ENCODE measurements at regions not wholly inside any gene's neighbourhood (a gene's known extent, or its start where the extent isn't known, plus 50 kb on each side); places are given as distances from the start of the nearest gene placed in this dataset.

DNA sequence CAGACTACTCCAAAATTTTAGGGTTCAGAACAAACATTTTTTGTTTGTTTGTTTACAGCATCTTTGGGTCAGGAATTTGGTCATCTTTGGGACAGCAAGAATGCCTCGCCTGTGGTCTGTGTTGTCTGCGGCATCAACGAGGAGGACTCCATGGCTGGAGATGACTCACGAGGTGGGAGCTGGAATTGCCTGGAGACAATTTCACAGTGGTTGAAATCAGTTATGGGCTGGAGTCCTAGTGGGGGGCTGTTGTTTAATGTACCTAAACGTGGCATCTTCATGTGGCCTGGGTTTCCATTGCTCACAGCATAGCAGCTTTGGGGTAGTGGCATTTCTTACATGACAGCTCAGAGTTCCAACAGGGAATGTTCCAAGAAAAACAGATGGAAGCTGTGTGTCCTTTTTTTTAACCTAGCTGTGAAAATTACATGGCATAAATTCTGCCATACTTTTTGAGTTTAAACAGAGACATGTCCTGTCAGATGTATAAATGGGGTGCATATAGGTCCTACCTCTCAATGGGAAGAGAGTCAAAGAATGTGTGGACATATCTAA lies 507.3 kb upstream of the CBLB start:
- no peak for DNase-seq (ENCODE audit: low read depth in 2 of 3, low spot score in 2 of 3)

DNA sequence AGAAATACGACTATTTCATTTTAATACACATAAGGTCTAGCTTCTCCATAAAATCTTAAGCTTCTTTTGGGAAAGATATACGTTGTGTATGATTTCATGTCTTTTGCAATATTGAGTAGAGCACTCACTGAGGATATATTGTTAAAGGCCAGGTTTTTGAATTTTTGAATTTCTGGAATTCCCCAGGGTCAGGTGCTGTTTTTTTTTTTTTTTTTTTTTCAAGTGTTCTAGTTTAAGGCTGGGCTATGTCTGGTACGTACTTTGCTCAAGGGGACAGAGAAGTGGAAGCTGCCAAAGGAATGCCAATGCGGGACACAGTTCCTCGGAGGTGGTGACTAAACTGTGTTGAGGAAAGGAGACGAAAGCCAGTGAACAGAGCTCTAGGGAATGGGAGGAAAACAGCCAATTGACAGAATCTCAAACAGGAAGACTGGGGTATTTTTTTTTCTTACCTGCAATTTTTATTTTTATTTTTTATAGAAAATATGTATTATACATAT lies 510.5 kb upstream of the CBLB start:
- no peak for DNase-seq (ENCODE audit: low read depth in 2 of 3, low spot score in 2 of 3)

DNA sequence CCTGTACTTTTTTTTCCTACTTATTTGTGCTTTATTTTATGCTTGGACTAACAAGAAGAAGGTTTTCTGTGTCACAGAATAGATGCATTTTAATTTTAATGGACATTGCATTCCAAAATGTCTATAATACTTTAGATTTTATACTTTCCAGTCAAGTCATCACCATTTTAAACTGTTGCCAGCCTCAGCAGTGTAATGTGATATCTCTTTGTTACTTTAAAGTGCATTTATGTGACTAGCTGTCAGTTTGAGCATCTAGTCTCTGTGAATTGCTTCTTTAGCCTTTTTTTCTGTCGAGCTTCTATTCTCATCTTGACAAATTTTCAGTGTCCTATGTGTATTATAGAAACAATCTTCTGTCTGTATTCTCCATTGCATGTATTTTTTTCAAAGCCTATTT lies 511.4 kb upstream of the CBLB start:
- DNase-seq (ENCODE audit: low read depth in 2 of 3, low spot score in 2 of 3), result no peak

- DNase-seq (ENCODE audit: low read depth in 2 of 3, low spot score in 2 of 3), result no peak
Measured at GRCh38 chr3:106381286-106381938, 512.6 kb upstream of the CBLB start.

- no peak for DNase-seq (ENCODE audit: low read depth in 2 of 3, low spot score in 2 of 3)
Measured at GRCh38 chr3:106381939-106382335, 513.1 kb upstream of the CBLB start.

DNA sequence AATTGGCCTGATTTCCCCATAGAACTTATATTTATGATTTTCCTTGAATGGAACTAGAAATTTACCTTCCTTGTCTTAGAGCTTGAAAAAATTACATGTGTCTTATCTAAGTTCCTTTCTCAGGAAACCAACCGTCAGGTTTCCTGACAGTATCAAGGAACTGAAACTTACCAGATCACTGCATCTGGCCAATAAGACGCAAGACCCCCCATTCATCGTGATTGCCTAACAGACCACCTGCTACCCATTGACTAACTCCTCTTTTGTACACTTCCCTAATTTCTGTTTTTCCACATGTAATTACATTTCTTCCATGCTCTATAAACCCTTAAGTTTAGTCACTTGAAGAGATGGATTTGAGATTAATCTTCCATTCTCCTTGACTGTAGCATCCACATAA lies 517.2 kb upstream of the CBLB start:
- DNase-seq (ENCODE audit: low read depth in 2 of 3, low spot score in 2 of 3), result no peak

GRCh38 chr3:106392915-106393314 lies 524.1 kb upstream of the CBLB start:
- DNase-seq (ENCODE audit: low read depth in 2 of 3, low spot score in 2 of 3), result no peak

GRCh38 chr3:106397006-106397405 lies 528.2 kb upstream of the CBLB start:
- no peak for DNase-seq (ENCODE audit: low read depth in 2 of 3, low spot score in 2 of 3)

DNA sequence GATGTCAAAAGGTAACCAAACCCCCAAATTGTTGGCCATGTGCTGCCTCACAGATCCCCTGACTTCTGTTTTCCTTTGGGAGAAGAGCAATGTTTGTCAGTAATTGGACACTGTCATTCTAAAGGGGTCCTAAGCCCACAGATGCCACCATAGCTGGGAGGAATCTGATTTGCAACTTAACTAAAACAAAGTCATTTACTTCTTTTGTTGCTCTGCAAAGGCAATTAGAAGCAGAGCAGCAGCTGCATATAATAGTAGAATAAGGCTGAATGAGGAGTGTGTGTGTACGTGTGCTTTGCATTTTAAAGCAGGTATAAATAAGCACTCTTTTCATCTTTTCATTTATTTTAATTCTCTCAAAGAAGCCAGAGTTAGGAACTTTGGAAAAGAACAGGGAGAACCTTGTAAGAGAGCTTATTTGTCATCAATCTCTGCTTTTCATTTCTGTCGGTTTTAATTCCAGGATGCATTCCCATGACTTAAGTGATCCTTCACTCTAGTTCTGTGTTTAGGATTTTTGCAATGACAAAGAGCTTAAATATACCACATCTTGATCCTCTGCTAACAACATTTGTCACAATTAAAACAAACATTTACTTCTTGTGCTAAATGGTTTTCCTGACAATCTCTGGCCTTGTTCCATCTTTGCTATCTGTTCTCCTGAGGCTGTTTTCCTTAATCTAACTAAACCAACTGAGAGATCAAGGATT lies 530.2 kb upstream of the CBLB start:
- DNase-seq (ENCODE audit: low read depth in 2 of 3, low spot score in 2 of 3), result no peak

GRCh38 chr3:106399761-106400160 lies 530.9 kb upstream of the CBLB start:
- DNase-seq (ENCODE audit: low read depth in 2 of 3, low spot score in 2 of 3), result no peak

GRCh38 chr3:106401666-106402490 lies 533.1 kb upstream of the CBLB start:
- DNase-seq (ENCODE audit: low read depth in 2 of 3, low spot score in 2 of 3), result no peak

- no peak for DNase-seq (ENCODE audit: low read depth in 2 of 3, low spot score in 2 of 3)
Measured at GRCh38 chr3:106403371-106404145, 534.7 kb upstream of the CBLB start.

DNA sequence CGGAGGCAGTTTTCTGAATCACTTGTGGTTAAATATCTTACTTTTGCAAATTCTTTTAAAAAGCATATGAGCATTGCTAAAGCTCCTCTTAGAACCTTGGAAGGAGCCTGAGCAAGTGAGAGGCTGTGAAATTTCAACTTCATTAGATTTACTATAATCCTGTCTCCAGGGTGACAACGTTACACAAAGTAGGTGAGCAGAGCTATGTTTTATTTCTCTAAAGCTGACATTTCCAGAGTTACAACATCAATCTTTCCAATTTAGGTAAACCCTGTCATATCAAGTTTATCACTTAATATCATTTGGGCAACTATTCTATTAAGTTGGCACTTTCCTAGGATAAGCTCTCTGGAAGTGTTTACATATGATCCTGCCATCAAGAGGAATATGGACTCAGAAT lies 544.9 kb upstream of the CBLB start:
- no peak for DNase-seq (ENCODE audit: low read depth in 2 of 3, low spot score in 2 of 3)

DNA sequence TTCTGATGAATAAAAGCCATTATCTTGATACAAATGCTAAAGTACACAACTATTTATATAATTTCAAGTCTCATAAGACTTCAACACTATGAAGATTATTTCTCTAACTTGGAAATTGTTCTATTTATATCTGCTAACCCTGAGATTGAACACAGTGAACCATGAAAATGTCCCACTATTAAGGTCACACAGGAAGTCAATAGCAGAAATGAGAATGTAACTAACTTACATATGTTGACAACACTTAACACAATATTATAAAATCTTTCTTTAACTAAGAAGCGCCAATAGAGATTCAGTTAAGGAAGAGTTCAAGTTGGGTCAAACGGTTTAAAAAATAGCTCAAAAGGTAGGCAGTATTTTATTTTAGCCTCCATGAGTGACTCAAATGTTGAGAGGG lies 551.8 kb upstream of the CBLB start:
- DNase-seq (ENCODE audit: low read depth in 2 of 3, low spot score in 2 of 3), result no peak

GRCh38 chr3:106421426-106421825 lies 552.6 kb upstream of the CBLB start:
- DNase-seq (ENCODE audit: low read depth in 2 of 3, low spot score in 2 of 3), result no peak

DNA sequence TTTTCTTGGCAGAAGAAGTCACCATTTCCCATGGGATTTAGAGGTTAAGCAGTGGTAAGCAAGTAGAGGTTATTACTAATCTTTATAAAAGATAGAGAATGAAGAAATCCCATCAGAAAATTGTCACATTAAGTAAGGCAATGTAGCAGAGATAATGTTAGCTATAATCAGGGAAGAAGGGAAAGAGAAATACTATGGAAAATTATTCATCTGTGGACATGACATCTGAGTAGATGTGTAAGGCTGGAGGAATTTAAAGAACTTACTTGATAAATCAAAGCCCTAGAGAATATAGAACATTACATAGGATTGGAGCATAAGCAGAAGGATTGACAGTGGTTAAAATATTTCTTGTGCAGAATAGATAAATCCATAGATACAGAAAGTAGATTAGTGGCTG lies 553.1 kb upstream of the CBLB start:
- DNase-seq (ENCODE audit: low read depth in 2 of 3, low spot score in 2 of 3), result no peak

- DNase-seq (ENCODE audit: low read depth in 2 of 3, low spot score in 2 of 3), result no peak
Measured at GRCh38 chr3:106423321-106424225, 554.8 kb upstream of the CBLB start.

- DNase-seq (ENCODE audit: low read depth in 2 of 3, low spot score in 2 of 3), result no peak
Measured at GRCh38 chr3:106425026-106425425, 556.2 kb upstream of the CBLB start.

GRCh38 chr3:106425916-106426315 lies 557.1 kb upstream of the CBLB start:
- DNase-seq (ENCODE audit: low read depth in 2 of 3, low spot score in 2 of 3), result no peak

DNA sequence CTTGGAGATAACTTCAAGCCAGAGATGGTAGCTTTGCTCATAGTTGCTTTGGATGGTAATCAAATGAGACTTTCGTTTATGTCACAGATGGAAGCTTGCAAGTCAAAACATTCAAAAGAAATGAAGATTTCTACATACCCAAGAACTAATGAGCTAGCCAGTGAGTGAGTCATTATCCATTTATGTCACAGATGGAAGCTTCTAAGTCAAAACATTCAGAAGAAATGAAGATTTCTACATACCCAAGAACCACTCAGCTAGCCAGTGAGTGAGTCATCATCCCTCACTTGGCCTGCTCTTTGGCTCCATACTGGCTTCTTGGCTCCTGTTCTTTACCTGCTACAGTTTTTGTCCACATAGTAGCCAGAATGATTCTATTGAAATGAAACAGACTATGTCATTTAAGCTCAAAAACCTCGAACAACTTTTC lies 559.8 kb upstream of the CBLB start:
- no peak for DNase-seq (ENCODE audit: low read depth in 2 of 3, low spot score in 2 of 3)
